H9 (cell line): ENCODE measurements at regions not wholly inside any gene's neighbourhood (a gene's known extent, or its start where the extent isn't known, plus 50 kb on each side); places are given as distances from the start of the nearest gene placed in this dataset.

Source experiments
- DNase-seq: peaks from one replicate; pipeline ENCODE4 v3.0.0-alpha.2; 2017
- H2AFZ ChIP-seq: one replicate; pipeline ENCODE4 v1.6.1; 2013; ENCODE audit warnings: mild to moderate bottlenecking, low read length, control low read depth, moderate library complexity
- H2AK5ac ChIP-seq: 2 replicates; pipeline ENCODE4 v1.6.1; 2013; ENCODE audit warnings: low read length, control low read depth, mixed read lengths; ENCODE audit not compliant: insufficient read length
- H2BK120ac ChIP-seq: one replicate; pipeline ENCODE4 v1.6.1; 2013; ENCODE audit warnings: low read depth, mild to moderate bottlenecking, low read length, control low read depth, inconsistent platforms; ENCODE audit not compliant: poor library complexity, severe bottlenecking
- H2BK12ac ChIP-seq: 2 replicates; pipeline ENCODE4 v1.6.1; 2013; ENCODE audit warnings: low read length, control low read depth, mixed read lengths, low read depth; ENCODE audit not compliant: insufficient read length
- H2BK15ac ChIP-seq: 2 replicates; pipeline ENCODE4 v1.6.1; 2013; ENCODE audit warnings: low read depth, low read length, control low read depth
- H2BK20ac ChIP-seq: one replicate; pipeline ENCODE4 v1.6.1; 2013; ENCODE audit warnings: low read depth, mild to moderate bottlenecking, low read length, control low read depth, inconsistent platforms; ENCODE audit not compliant: poor library complexity, severe bottlenecking
- H2BK5ac ChIP-seq: 2 replicates; pipeline ENCODE4 v1.6.1; 2013; ENCODE audit warnings: low read length, control low read depth, mixed read lengths; ENCODE audit not compliant: insufficient read length
- H3K14ac ChIP-seq: 2 replicates; pipeline ENCODE4 v1.6.1; 2013; ENCODE audit warnings: low read length, control low read depth; ENCODE audit not compliant: insufficient read depth
- H3K18ac ChIP-seq: 2 replicates; pipeline ENCODE4 v1.6.1; 2013; ENCODE audit warnings: low read depth, mild to moderate bottlenecking, mixed read lengths, low read length, control low read depth; ENCODE audit not compliant: insufficient read length
- H3K23ac ChIP-seq: 2 replicates; pipeline ENCODE4 v1.6.1; 2013; ENCODE audit warnings: low read length, control low read depth, mixed read lengths, low read depth; ENCODE audit not compliant: insufficient read length
- H3K23me2 ChIP-seq: 2 replicates; pipeline ENCODE4 v1.6.1; 2013; ENCODE audit warnings: low read depth, mild to moderate bottlenecking, mixed read lengths, low read length, control low read depth; ENCODE audit not compliant: insufficient read length, poor library complexity, severe bottlenecking
- H3K27ac ChIP-seq: 2 replicates; pipeline ENCODE4 v1.5.1; 2013; ENCODE audit warnings: low read length, control low read depth, mixed read lengths, low read depth; ENCODE audit not compliant: insufficient read length
- H3K27me3 ChIP-seq: 2 replicates; pipeline ENCODE4 v1.6.1; 2013; ENCODE audit warnings: low read length, control low read depth, inconsistent platforms; ENCODE audit not compliant: insufficient read depth
- H3K4ac ChIP-seq: 2 replicates; pipeline ENCODE4 v1.6.1; 2013; ENCODE audit warnings: low read depth, mild to moderate bottlenecking, control low read depth, inconsistent platforms, low read length, moderate library complexity
- H3K4me1 ChIP-seq: 2 replicates; pipeline ENCODE4 v1.6.1; 2013; ENCODE audit warnings: low read length, control low read depth, inconsistent platforms; ENCODE audit not compliant: insufficient read depth
- H3K4me2 ChIP-seq: 2 replicates; pipeline ENCODE4 v1.6.1; 2013; ENCODE audit warnings: low read length, control low read depth, mixed read lengths; ENCODE audit not compliant: insufficient read length, insufficient read depth
- H3K56ac ChIP-seq: 2 replicates; pipeline ENCODE4 v1.6.1; 2013; ENCODE audit warnings: low read depth, mild to moderate bottlenecking, mixed read lengths, low read length, control low read depth; ENCODE audit not compliant: insufficient read length
- H3K79me1 ChIP-seq: 2 replicates; pipeline ENCODE4 v1.6.1; 2013; ENCODE audit warnings: low read depth, mild to moderate bottlenecking, moderate library complexity, low read length, control low read depth, inconsistent platforms; ENCODE audit not compliant: insufficient read depth, poor library complexity, severe bottlenecking
- H3K79me2 ChIP-seq: 2 replicates; pipeline ENCODE4 v1.6.1; 2013; ENCODE audit warnings: low read length, control low read depth, inconsistent platforms; ENCODE audit not compliant: insufficient read depth
- H3K9ac ChIP-seq: 2 replicates; pipeline ENCODE4 v1.6.1; 2013; ENCODE audit warnings: low read length, control low read depth, mixed read lengths; ENCODE audit not compliant: insufficient read length; ENCODE audit errors: extremely low read depth
- H3K9me3 ChIP-seq: one replicate; pipeline ENCODE4 v1.6.1; 2013; ENCODE audit warnings: low read depth, low read length, inconsistent platforms; ENCODE audit not compliant: control insufficient read depth
- H3T11ph ChIP-seq: one replicate; pipeline ENCODE4 v1.6.1; 2013; ENCODE audit warnings: mild to moderate bottlenecking, low read length, control low read depth, inconsistent platforms
- H4K20me1 ChIP-seq: one replicate; pipeline ENCODE4 v1.6.1; 2013; ENCODE audit not compliant: control insufficient read depth, insufficient read length, insufficient read depth
- H4K5ac ChIP-seq: 2 replicates; pipeline ENCODE4 v1.6.1; 2013; ENCODE audit warnings: low read depth, mild to moderate bottlenecking, mixed read lengths, low read length, control low read depth; ENCODE audit not compliant: insufficient read length
- H4K8ac ChIP-seq: replicated peaks from 2 replicates; pipeline ENCODE4 v1.6.1; 2013; ENCODE audit warnings: low read length, control low read depth, mixed read lengths, low read depth; ENCODE audit not compliant: insufficient read length
- H4K91ac ChIP-seq: 2 replicates; pipeline ENCODE4 v1.6.1; 2013; ENCODE audit warnings: low read depth, mild to moderate bottlenecking, moderate library complexity, mixed read lengths, low read length, control low read depth; ENCODE audit not compliant: insufficient read length
- H3K27ac Mint-ChIP-seq, 3 experiments: 2 replicates in 2 of 3; 3 replicates in 1 of 3; pipeline ENCODE4 v1.8.0; 2020 to 2021; ENCODE audit warnings: mixed read lengths in 3 of 3, mild to moderate bottlenecking in 1 of 3, moderate library complexity in 1 of 3
- H3K27me3 Mint-ChIP-seq: 2 replicates; pipeline ENCODE4 v1.8.0; 2021; ENCODE audit warnings: low read depth, mild to moderate bottlenecking, moderate library complexity, mixed read lengths
- H3K36me3 Mint-ChIP-seq, 3 experiments: 2 replicates in 2 of 3; 3 replicates in 1 of 3; pipeline ENCODE4 v1.8.0; 2020 to 2021; ENCODE audit warnings: low read depth in 3 of 3, mixed read lengths in 3 of 3; ENCODE audit not compliant: insufficient read depth in 1 of 3
- H3K4me1 Mint-ChIP-seq, 2 experiments: 2 replicates each; pipeline ENCODE4 v1.8.0; 2020; ENCODE audit warnings: mixed read lengths in 2 of 2
- H3K4me3 Mint-ChIP-seq, 2 experiments: 2 replicates in 1 of 2; 3 replicates in 1 of 2; pipeline ENCODE4 v1.8.0; 2020 to 2021; ENCODE audit warnings: mild to moderate bottlenecking in 2 of 2, mixed read lengths in 2 of 2, moderate library complexity in 1 of 2
- H3K9me3 Mint-ChIP-seq, 2 experiments: 2 replicates in 1 of 2; 3 replicates in 1 of 2; pipeline ENCODE4 v1.8.0; 2020; ENCODE audit warnings: mild to moderate bottlenecking in 2 of 2, mixed read lengths in 2 of 2, moderate library complexity in 1 of 2
- CTCF ChIP-seq: fragments of 200-600 bp; sonication (generic); conservative IDR thresholded peaks from 3 replicates; pipeline ENCODE4 v1.8.0; 2021; ENCODE audit warnings: antibody characterized with exemption, mild to moderate bottlenecking
- WGBS: extraction: QIAGEN DNeasy Blood & Tissue Kit; methylation state at CpG from one replicate; pipeline ENCODE4 v1.1.7; 2013; ENCODE audit warnings: missing lambda C conversion rate, low lambda C conversion rate, mixed read lengths; ENCODE audit not compliant: insufficient read length; ENCODE audit errors: extremely low coverage; 5-methylcytosine and 5-hydroxymethylcytosine counted together

- no peak overlapping the region for H3T11ph ChIP-seq
- H2BK20ac ChIP-seq, result no peak overlapping the region
- H3K27ac Mint-ChIP-seq, result no peak overlapping the region; a peak in 1 of 7 replicates
- peaks cover 9 to 13% of the 10 kb centered on the region in 2 experiments for H3K4me1 Mint-ChIP-seq
- no peaks in the 10 kb centered on the region for H3K27me3 ChIP-seq
- no peak overlapping the region for H2BK12ac ChIP-seq
- no peak overlapping the region for H3K27ac ChIP-seq
- H3K4me1 ChIP-seq, result peaks cover 4% of the 10 kb centered on the region; the same call in 1 of the 2 replicates
- H3K56ac ChIP-seq, result no peak overlapping the region
- no peaks in the 10 kb centered on the region for H3K23me2 ChIP-seq
- H3K79me1 ChIP-seq, result no peaks in the 10 kb centered on the region
- H3K36me3 Mint-ChIP-seq, result no peaks in the 10 kb centered on the region
- H2AK5ac ChIP-seq, result no peak overlapping the region
- no peak overlapping the region for H3K23ac ChIP-seq
- H3K4me2 ChIP-seq, result no peak overlapping the region
- H3K27me3 Mint-ChIP-seq, result peaks cover 3% of the 10 kb centered on the region
- H3K4me3 Mint-ChIP-seq, result no peak overlapping the region
- H2BK15ac ChIP-seq, result no peak overlapping the region
- H2BK5ac ChIP-seq, result no peak overlapping the region
- no peak for TF ChIP-seq CTCF
- no peaks in the 10 kb centered on the region; a peak in 1 of 5 replicates for H3K9me3 Mint-ChIP-seq
- no peak overlapping the region for H4K5ac ChIP-seq
- peak; percentile 31 for DNase-seq
- H3K9me3 ChIP-seq, result no peaks in the 10 kb centered on the region
- no peaks in the 10 kb centered on the region for H3K79me2 ChIP-seq
- H2AFZ ChIP-seq, result no peak overlapping the region
- H4K8ac ChIP-seq, result no peak overlapping the region
- H4K91ac ChIP-seq, result no peak overlapping the region
- no peaks in the 10 kb centered on the region for H4K20me1 ChIP-seq
- no peak overlapping the region for H3K14ac ChIP-seq
- H2BK120ac ChIP-seq, result no peak overlapping the region
- H3K18ac ChIP-seq, result no peak overlapping the region
- WGBS, result no CpG with 5 or more reads among the region's 10 CpGs
- no peak overlapping the region for H3K9ac ChIP-seq
- H3K4ac ChIP-seq, result no peak overlapping the region
Measured at GRCh38 chr17:65278820-65279184, 141.6 kb downstream of the RGS9 start.
